WERI-Rb-1 (cell line): ENCODE measurements at regions not wholly inside any gene's neighbourhood (a gene's known extent, or its start where the extent isn't known, plus 50 kb on each side); places are given as distances from the start of the nearest gene placed in this dataset.

Source experiments
- DNase-seq: peaks from one replicate; pipeline ENCODE4 v3.0.0-alpha.2; 2020
- H3K27ac ChIP-seq: fragments of 250-450 bp; sonication (Bioruptor Pico); 2 replicates; pipeline ENCODE4 v1.5.1; 2020; ENCODE audit warnings: mild to moderate bottlenecking, moderate library complexity
- H3K27me3 ChIP-seq: fragments of 250-450 bp; sonication (Bioruptor Pico); 2 replicates; pipeline ENCODE4 v1.5.1; 2021; ENCODE audit warnings: mild to moderate bottlenecking, low read depth, moderate library complexity; ENCODE audit not compliant: insufficient read depth, severe bottlenecking
- H3K36me3 ChIP-seq: fragments of 250-450 bp; sonication (Bioruptor Pico); 2 replicates; pipeline ENCODE4 v1.5.1; 2020; ENCODE audit warnings: mild to moderate bottlenecking, moderate library complexity
- H3K4me3 ChIP-seq: 2 replicates; pipeline ENCODE4 v1.5.1; 2011; ENCODE audit warnings: low read depth, mild to moderate bottlenecking, control low read depth, low read length
- H3K9me3 ChIP-seq: fragments of 250-450 bp; sonication (Bioruptor Pico); 2 replicates; pipeline ENCODE4 v1.5.1; 2021; ENCODE audit warnings: mild to moderate bottlenecking, moderate library complexity; ENCODE audit not compliant: severe bottlenecking
- TF ChIP-seq, protein P1 (sequence below): IDR thresholded peaks from 2 replicates; pipeline ENCODE4 v1.5.1; 2011; ENCODE audit warnings: low read depth, mild to moderate bottlenecking, control low read depth, inconsistent platforms, low read length

DNA sequence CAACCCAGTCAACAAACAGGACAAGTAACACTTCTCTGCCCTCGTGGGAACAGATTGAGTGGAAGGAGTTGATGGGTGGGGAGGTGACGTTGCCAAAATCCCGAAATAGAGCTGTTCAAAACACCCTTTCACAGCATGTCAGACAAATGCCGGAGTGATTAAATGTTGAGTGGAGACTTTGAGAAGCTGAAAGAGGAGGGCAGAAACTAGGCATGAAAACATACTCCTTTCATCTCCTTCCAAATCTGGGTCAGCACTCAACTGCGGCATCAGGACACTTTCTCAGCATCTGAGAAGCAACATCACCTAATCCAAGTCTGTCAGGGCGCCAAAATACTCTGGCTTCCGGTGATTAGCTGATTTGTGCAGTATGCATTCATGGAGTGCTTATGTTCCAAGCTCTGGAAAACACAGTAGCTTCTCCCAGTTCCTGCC, 51.5 kb upstream of the MRI1 start:
- no peaks in the 10 kb centered on the region for H3K36me3 ChIP-seq
- H3K27ac ChIP-seq = no peak overlapping the region
- TF ChIP-seq, protein P1, sequence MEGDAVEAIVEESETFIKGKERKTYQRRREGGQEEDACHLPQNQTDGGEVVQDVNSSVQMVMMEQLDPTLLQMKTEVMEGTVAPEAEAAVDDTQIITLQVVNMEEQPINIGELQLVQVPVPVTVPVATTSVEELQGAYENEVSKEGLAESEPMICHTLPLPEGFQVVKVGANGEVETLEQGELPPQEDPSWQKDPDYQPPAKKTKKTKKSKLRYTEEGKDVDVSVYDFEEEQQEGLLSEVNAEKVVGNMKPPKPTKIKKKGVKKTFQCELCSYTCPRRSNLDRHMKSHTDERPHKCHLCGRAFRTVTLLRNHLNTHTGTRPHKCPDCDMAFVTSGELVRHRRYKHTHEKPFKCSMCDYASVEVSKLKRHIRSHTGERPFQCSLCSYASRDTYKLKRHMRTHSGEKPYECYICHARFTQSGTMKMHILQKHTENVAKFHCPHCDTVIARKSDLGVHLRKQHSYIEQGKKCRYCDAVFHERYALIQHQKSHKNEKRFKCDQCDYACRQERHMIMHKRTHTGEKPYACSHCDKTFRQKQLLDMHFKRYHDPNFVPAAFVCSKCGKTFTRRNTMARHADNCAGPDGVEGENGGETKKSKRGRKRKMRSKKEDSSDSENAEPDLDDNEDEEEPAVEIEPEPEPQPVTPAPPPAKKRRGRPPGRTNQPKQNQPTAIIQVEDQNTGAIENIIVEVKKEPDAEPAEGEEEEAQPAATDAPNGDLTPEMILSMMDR = no peak
- no peak for DNase-seq
- peaks cover 6% of the 10 kb centered on the region for H3K9me3 ChIP-seq
- H3K4me3 ChIP-seq = no peak overlapping the region
- H3K27me3 ChIP-seq = peaks cover 62% of the 10 kb centered on the region

DNA sequence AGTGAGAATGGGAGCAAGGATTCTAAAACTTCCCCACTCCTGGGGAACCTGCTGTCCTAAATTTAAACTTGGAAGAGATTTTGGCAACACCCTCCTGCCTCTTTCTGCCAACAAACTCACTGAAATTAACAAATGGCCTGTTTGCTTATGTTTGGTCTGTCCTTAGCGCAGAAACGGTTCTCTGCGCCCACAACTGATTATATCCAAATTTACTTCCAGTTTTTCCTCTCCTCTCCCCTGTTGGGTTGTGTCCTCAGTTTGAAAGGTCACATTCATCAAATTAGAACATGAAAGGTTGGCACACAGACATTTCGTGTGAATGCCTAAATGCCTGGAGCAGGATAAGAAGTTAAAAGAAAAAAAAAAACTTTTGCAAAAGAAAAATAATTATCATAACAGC, 56.4 kb upstream of the MRI1 start:
- Histone ChIP-seq H3K4me3 (no peak overlapping the region), H3K27ac (no peak overlapping the region), H3K9me3 (no peaks in the 10 kb centered on the region), H3K36me3 (no peaks in the 10 kb centered on the region), H3K27me3 (peaks cover 39% of the 10 kb centered on the region)
- TF ChIP-seq, protein P1 = no peak
- DNase-seq = no peak

GRCh38 chr19:13705928-13706447, 58.3 kb upstream of the MRI1 start:
- H3K27me3 ChIP-seq = peaks cover 29% of the 10 kb centered on the region
- no peak overlapping the region for H3K27ac ChIP-seq
- TF ChIP-seq, protein P1 = no peak
- no peaks in the 10 kb centered on the region for H3K36me3 ChIP-seq
- H3K9me3 ChIP-seq = peaks cover 3% of the 10 kb centered on the region
- DNase-seq = no peak
- H3K4me3 ChIP-seq = no peak overlapping the region

DNA sequence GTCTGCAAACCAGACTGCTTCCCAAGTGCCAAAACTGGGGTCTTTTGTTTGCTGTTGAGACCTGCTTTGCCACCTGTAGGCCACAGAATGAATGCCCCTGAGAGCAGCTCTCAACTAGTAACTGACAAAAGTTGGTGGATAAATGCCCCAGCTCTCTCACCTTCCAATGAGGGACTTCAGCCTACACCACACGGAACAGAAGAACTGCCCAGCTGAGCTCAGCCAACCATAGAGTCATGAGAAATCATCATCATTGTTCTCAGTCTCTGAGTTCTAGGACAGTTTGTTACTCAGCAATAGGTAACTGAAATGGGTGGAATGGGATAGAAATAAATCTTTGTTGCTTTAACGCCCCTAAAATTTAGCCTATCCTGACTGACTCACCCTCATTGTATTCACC, 59.1 kb upstream of the MRI1 start:
- H3K36me3 ChIP-seq = no peaks in the 10 kb centered on the region
- peaks cover 3% of the 10 kb centered on the region for H3K9me3 ChIP-seq
- peaks cover 27% of the 10 kb centered on the region for H3K27me3 ChIP-seq
- H3K4me3 ChIP-seq = no peak overlapping the region
- no peak overlapping the region for H3K27ac ChIP-seq
- no peak for DNase-seq
- TF ChIP-seq, protein P1 = no peak

GRCh38 chr19:13701624-13702023, 62.7 kb upstream of the MRI1 start:
- DNase-seq = no peak
- TF ChIP-seq, protein P1 = no peak

DNA sequence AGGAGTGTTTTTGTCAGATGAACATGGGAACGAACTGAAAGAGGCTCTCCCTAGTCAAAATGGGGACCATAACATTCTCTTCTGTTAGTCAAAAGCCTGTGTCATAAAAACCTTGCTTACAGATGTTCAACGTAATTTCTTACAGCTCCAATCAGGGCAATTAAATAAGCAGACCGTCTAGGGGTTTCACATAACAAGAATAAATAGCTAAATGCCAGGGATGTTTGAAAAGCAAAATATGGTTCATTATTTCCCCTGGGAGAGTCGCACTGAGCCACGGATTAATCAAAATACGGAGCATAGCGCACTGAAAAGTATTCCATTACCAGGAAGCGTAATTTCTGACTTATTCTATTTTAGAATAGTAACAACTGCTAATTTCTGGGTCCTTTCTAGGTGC, 63.7 kb upstream of the MRI1 start:
- TF ChIP-seq, protein P1 = no peak
- no peak overlapping the region for H3K4me3 ChIP-seq
- DNase-seq = no peak
- H3K9me3 ChIP-seq = peaks cover 3% of the 10 kb centered on the region
- peaks cover 25% of the 10 kb centered on the region for H3K27me3 ChIP-seq
- no peaks in the 10 kb centered on the region for H3K36me3 ChIP-seq
- H3K27ac ChIP-seq = no peak overlapping the region

More at GRCh38 chr19:13701624-13702023, 62.7 kb upstream of the MRI1 start:
- Histone ChIP-seq H3K4me3 (no peak overlapping the region), H3K36me3 (no peaks in the 10 kb centered on the region), H3K9me3 (peaks cover 3% of the 10 kb centered on the region), H3K27me3 (peaks cover 27% of the 10 kb centered on the region), H3K27ac (no peak overlapping the region)
